Mesothelial cell of epicardium (in vitro differentiated cells): ENCODE measurements at regions not wholly inside any gene's neighbourhood (a gene's known extent, or its start where the extent isn't known, plus 50 kb on each side); places are given as distances from the start of the nearest gene placed in this dataset.
A peak's percentile ranks its signal among the peaks of the same experiment; 100 is the strongest.

Experiments used
- DNase-seq, 2 experiments: peaks; one replicate each; pipeline ENCODE4 v3.0.0; 2021; ENCODE audit warnings: low spot score in 2 of 2; ENCODE audit not compliant: unreplicated experiment in 2 of 2
- H3K27ac Mint-ChIP-seq: 2 replicates; pipeline ENCODE4 v1.8.0; 2021; ENCODE audit warnings: mixed read lengths
- H3K27me3 Mint-ChIP-seq: 2 replicates; pipeline ENCODE4 v1.8.0; 2021; ENCODE audit warnings: low read depth, mixed read lengths
- H3K36me3 Mint-ChIP-seq: 2 replicates; pipeline ENCODE4 v1.8.0; 2021; ENCODE audit warnings: mixed read lengths
- H3K4me1 Mint-ChIP-seq: 2 replicates; pipeline ENCODE4 v1.8.0; 2021; ENCODE audit warnings: mixed read lengths
- H3K4me3 Mint-ChIP-seq: 2 replicates; pipeline ENCODE4 v1.8.0; 2021; ENCODE audit warnings: mild to moderate bottlenecking, moderate library complexity, mixed read lengths
- H3K9me3 Mint-ChIP-seq: 2 replicates; pipeline ENCODE4 v1.8.0; 2021; ENCODE audit warnings: mixed read lengths
- CTCF ChIP-seq: fragments of 200-600 bp; sonication (generic); IDR thresholded peaks from one replicate; pipeline ENCODE4 v1.5.0; 2021; ENCODE audit warnings: antibody characterized with exemption; ENCODE audit not compliant: unreplicated experiment

GRCh38 chr18:75133721-75134610, 75.0 kb downstream of the PTGR3 start:
- TF ChIP-seq CTCF = no peak
- peaks cover 21% of the 10 kb centered on the region for H3K27me3 Mint-ChIP-seq
- H3K4me3 Mint-ChIP-seq = no peak overlapping the region
- no peaks in the 10 kb centered on the region for H3K4me1 Mint-ChIP-seq
- H3K36me3 Mint-ChIP-seq = no peaks in the 10 kb centered on the region
- no peaks in the 10 kb centered on the region for H3K9me3 Mint-ChIP-seq
- no peak overlapping the region for H3K27ac Mint-ChIP-seq
- DNase-seq = peak in 1 of 2 experiments; percentile 19

GRCh38 chr18:75132931-75133525, 75.9 kb downstream of the PTGR3 start:
- Mint-ChIP-seq H3K4me3 (no peak overlapping the region), H3K36me3 (no peaks in the 10 kb centered on the region), H3K27ac (no peak overlapping the region), H3K9me3 (no peaks in the 10 kb centered on the region), H3K4me1 (no peaks in the 10 kb centered on the region), H3K27me3 (peaks cover 21% of the 10 kb centered on the region)
- peak in 1 of 2 experiments; percentile 30 for DNase-seq
- no peak for TF ChIP-seq CTCF

GRCh38 chr18:75132098-75132870, 76.7 kb downstream of the PTGR3 start:
- Mint-ChIP-seq H3K9me3 (no peaks in the 10 kb centered on the region), H3K27ac (no peak overlapping the region), H3K36me3 (no peaks in the 10 kb centered on the region), H3K4me1 (no peaks in the 10 kb centered on the region), H3K27me3 (peaks cover 21% of the 10 kb centered on the region), H3K4me3 (no peak overlapping the region)
- DNase-seq = no peak
- no peak for TF ChIP-seq CTCF

GRCh38 chr18:75131381-75132000, 77.4 kb downstream of the PTGR3 start:
- Mint-ChIP-seq H3K36me3 (no peaks in the 10 kb centered on the region), H3K27ac (no peak overlapping the region), H3K4me3 (no peak overlapping the region), H3K4me1 (no peaks in the 10 kb centered on the region), H3K27me3 (peaks cover 21% of the 10 kb centered on the region), H3K9me3 (no peaks in the 10 kb centered on the region)
- TF ChIP-seq CTCF = no peak
- peak in 1 of 2 experiments; percentile 33 for DNase-seq

GRCh38 chr18:75130591-75131328, 78.2 kb downstream of the PTGR3 start:
- H3K36me3 Mint-ChIP-seq = no peaks in the 10 kb centered on the region
- no peaks in the 10 kb centered on the region for H3K9me3 Mint-ChIP-seq
- no peaks in the 10 kb centered on the region for H3K4me1 Mint-ChIP-seq
- peaks cover 21% of the 10 kb centered on the region for H3K27me3 Mint-ChIP-seq
- peak in 1 of 2 experiments; percentile 29 for DNase-seq
- H3K4me3 Mint-ChIP-seq = no peak overlapping the region
- H3K27ac Mint-ChIP-seq = no peak overlapping the region
- TF ChIP-seq CTCF = no peak
